Astrocyte (in vitro differentiated cells and primary cell): ENCODE measurements at regions not wholly inside any gene's neighbourhood (a gene's known extent, or its start where the extent isn't known, plus 50 kb on each side); places are given as distances from the start of the nearest gene placed in this dataset.
"Not testable (repeated sequence)": the region's sequence is repeated elsewhere in the genome, so short reads cannot be mapped to it uniquely, and the experiment has no call there.

Source experiments
- DNase-seq: peaks from one replicate; pipeline ENCODE4 v3.0.0-alpha.2; 2010; ENCODE audit warnings: low read depth
- FAIRE-seq: peaks from 2 replicates; lab custom pipeline; 2011; peaks lifted over from hg19 to GRCh38; lab: Jason Lieb, UNC
- H2AFZ ChIP-seq: 2 replicates; pipeline ENCODE4 v1.6.0; 2012; ENCODE audit warnings: low read depth, low read length, inconsistent platforms
- H3K27ac ChIP-seq: 2 replicates; pipeline ENCODE4 v1.5.1; 2011; ENCODE audit warnings: low read depth, low read length, inconsistent platforms
- H3K27me3 ChIP-seq: 2 replicates; pipeline ENCODE4 v1.6.0; 2011; ENCODE audit warnings: low read length, inconsistent platforms; ENCODE audit not compliant: insufficient read depth
- H3K36me3 ChIP-seq: 2 replicates; pipeline ENCODE4 v1.5.1; 2011; ENCODE audit warnings: low read length, inconsistent platforms; ENCODE audit not compliant: insufficient read depth
- H3K4me1 ChIP-seq: 2 replicates; pipeline ENCODE4 v1.5.1; 2011; ENCODE audit warnings: low read length, inconsistent platforms; ENCODE audit not compliant: insufficient read depth
- H3K4me2 ChIP-seq: 2 replicates; pipeline ENCODE4 v1.6.0; 2012; ENCODE audit warnings: low read length, inconsistent platforms
- H3K4me3 ChIP-seq: 2 replicates; pipeline ENCODE4 v1.5.1; 2011; ENCODE audit warnings: low read depth, mild to moderate bottlenecking, low read length, inconsistent platforms; ENCODE audit not compliant: insufficient read depth
- H3K79me2 ChIP-seq: 2 replicates; pipeline ENCODE4 v1.6.0; 2012; ENCODE audit warnings: mild to moderate bottlenecking, low read length, inconsistent platforms; ENCODE audit not compliant: insufficient read depth
- H3K9ac ChIP-seq: 2 replicates; pipeline ENCODE4 v1.6.0; 2012; ENCODE audit warnings: mild to moderate bottlenecking, low read length, inconsistent platforms
- H3K9me3 ChIP-seq: 2 replicates; pipeline ENCODE4 v1.5.1; 2012; ENCODE audit warnings: low read depth, mild to moderate bottlenecking, low read length, inconsistent platforms; ENCODE audit not compliant: insufficient read depth
- H4K20me1 ChIP-seq: 2 replicates; pipeline ENCODE4 v1.6.0; 2012; ENCODE audit warnings: low read length, inconsistent platforms; ENCODE audit not compliant: insufficient read depth
- H3K27ac Mint-ChIP-seq: one replicate; pipeline ENCODE4 v1.8.0; 2021; ENCODE audit warnings: mild to moderate bottlenecking, mixed read lengths; ENCODE audit not compliant: unreplicated experiment
- H3K27me3 Mint-ChIP-seq: one replicate; pipeline ENCODE4 v1.8.0; 2021; ENCODE audit warnings: low read depth, mixed read lengths; ENCODE audit not compliant: unreplicated experiment
- H3K36me3 Mint-ChIP-seq: one replicate; pipeline ENCODE4 v1.8.0; 2021; ENCODE audit warnings: low read depth, mixed read lengths; ENCODE audit not compliant: unreplicated experiment
- H3K4me1 Mint-ChIP-seq: one replicate; pipeline ENCODE4 v1.8.0; 2021; ENCODE audit warnings: low read depth, mixed read lengths; ENCODE audit not compliant: unreplicated experiment
- H3K4me3 Mint-ChIP-seq: one replicate; pipeline ENCODE4 v1.8.0; 2021; ENCODE audit warnings: mild to moderate bottlenecking, moderate library complexity, mixed read lengths; ENCODE audit not compliant: unreplicated experiment
- H3K9me3 Mint-ChIP-seq: one replicate; pipeline ENCODE4 v1.8.0; 2021; ENCODE audit warnings: mild to moderate bottlenecking, mixed read lengths; ENCODE audit not compliant: unreplicated experiment

DNA sequence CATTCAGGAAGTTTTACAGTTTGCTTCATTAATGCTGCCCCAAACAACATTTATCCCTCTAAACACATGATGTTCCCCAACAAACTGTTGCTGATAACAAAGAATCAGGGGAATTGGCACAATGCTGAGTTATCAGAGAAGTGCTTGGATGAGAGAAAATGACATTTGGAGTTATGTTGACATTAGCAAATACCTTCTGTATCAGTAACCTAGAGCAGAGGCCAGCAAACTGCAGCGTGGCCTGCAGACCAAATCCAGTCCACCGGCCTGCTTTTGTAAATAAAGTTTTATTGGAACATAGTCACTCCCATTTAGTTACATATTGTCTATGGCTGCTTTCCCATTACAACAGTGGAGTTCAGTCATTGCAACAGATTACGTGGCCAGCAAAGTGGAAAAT, 643.5 kb downstream of the CDY1 start:
- not testable (repeated sequence) for H3K27ac Mint-ChIP-seq, DNase-seq, H3K4me2 ChIP-seq, H3K4me1 Mint-ChIP-seq, FAIRE-seq, H2AFZ ChIP-seq, H3K9ac ChIP-seq, H3K4me3 Mint-ChIP-seq, H3K9me3 ChIP-seq, H3K36me3 Mint-ChIP-seq, H3K27me3 Mint-ChIP-seq, H3K4me3 ChIP-seq, H3K27ac ChIP-seq, H3K27me3 ChIP-seq, H3K36me3 ChIP-seq, H4K20me1 ChIP-seq, H3K4me1 ChIP-seq, H3K79me2 ChIP-seq, H3K9me3 Mint-ChIP-seq

DNA sequence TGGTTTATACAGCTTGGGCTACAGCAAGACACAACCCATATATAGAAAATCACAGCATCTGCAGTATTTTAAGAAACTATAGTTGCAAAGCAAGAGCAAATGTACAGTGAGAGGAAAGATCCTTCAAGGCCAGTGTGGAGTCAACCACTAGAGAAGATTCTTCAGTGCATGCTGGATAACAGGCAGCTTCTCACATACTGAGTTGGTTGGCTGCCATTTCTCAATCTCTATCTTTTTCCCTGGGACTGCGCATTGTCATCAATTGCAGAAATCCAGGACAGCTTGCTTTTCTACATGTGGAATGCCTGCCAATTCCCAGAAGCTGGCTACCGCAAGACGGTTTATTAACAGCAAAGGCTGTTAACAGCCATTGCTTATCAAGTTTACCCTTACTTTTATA, 646.5 kb downstream of the CDY1 start:
- H3K27ac Mint-ChIP-seq, result not testable (repeated sequence)

GRCh38 chrY:26268934-26269333, 647.0 kb downstream of the CDY1 start:
- not testable (repeated sequence) for H4K20me1 ChIP-seq, H3K27me3 ChIP-seq, H3K36me3 Mint-ChIP-seq, H3K36me3 ChIP-seq, H3K27ac ChIP-seq, H3K4me1 ChIP-seq, H3K79me2 ChIP-seq, H2AFZ ChIP-seq, H3K9me3 Mint-ChIP-seq, H3K4me3 ChIP-seq, H3K4me3 Mint-ChIP-seq, H3K27ac Mint-ChIP-seq, H3K9ac ChIP-seq, H3K9me3 ChIP-seq, H3K4me2 ChIP-seq, DNase-seq, H3K4me1 Mint-ChIP-seq, H3K27me3 Mint-ChIP-seq, FAIRE-seq

More for the DNA sequence above, 646.5 kb downstream of the CDY1 start:
- H3K9ac ChIP-seq, H3K36me3 ChIP-seq, H3K4me3 ChIP-seq, H3K4me2 ChIP-seq, H4K20me1 ChIP-seq, H3K4me3 Mint-ChIP-seq, H3K27me3 Mint-ChIP-seq, H2AFZ ChIP-seq, H3K27me3 ChIP-seq, DNase-seq, H3K4me1 Mint-ChIP-seq, H3K27ac ChIP-seq, H3K9me3 ChIP-seq, FAIRE-seq, H3K36me3 Mint-ChIP-seq, H3K79me2 ChIP-seq, H3K9me3 Mint-ChIP-seq, H3K4me1 ChIP-seq: not testable (repeated sequence)

DNA sequence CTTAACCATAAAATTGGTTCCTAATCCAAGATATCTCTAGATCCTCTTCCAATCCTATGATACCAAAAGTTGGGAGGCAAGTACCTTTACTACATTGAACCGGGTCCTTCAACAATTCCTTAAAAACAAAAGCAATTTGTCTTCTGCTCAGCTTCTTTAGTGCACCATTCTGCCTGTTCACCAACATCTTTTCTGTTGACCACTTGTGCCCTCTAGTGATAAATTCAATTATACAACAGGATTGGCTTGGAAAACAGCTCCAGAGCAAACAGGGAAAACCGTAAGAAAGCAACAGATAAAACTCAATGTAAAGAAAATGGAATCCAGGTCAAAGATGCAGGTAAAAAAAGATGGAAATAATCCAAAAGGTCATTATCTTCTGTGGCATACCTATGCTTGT, 651.2 kb downstream of the CDY1 start:
- not testable (repeated sequence) for H3K4me3 Mint-ChIP-seq, H4K20me1 ChIP-seq, H3K27ac Mint-ChIP-seq, FAIRE-seq, H3K36me3 Mint-ChIP-seq, H3K27me3 ChIP-seq, H3K9ac ChIP-seq, H2AFZ ChIP-seq, DNase-seq, H3K4me1 ChIP-seq, H3K9me3 Mint-ChIP-seq, H3K36me3 ChIP-seq, H3K4me2 ChIP-seq, H3K27ac ChIP-seq, H3K4me1 Mint-ChIP-seq, H3K79me2 ChIP-seq, H3K9me3 ChIP-seq, H3K4me3 ChIP-seq, H3K27me3 Mint-ChIP-seq

DNA sequence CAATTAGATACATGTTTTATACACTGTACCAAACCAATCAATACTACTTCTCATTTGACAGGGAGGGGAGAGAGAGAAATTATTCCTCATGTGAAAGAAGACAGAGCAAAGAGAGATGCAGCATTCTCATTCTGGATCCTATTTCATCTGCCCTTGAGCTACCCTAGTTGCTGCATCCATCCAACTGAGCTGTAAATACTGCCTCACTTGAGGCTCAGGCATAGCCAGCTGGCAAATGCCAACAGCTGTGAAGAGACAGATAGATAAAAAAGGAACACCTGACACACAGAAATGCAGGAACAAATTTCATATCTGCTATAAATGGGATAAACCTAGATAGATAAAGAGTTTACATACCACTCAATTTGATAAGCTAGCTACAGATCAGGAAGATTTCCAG, 684.1 kb downstream of the CDY1 start:
- H3K4me3 ChIP-seq, H3K9me3 Mint-ChIP-seq, H3K79me2 ChIP-seq, H3K9me3 ChIP-seq, H3K36me3 Mint-ChIP-seq, H2AFZ ChIP-seq, H3K4me1 ChIP-seq, H3K27me3 Mint-ChIP-seq, H3K27me3 ChIP-seq, H3K4me3 Mint-ChIP-seq, H3K36me3 ChIP-seq, H3K27ac ChIP-seq, DNase-seq, H3K9ac ChIP-seq, H3K27ac Mint-ChIP-seq, H4K20me1 ChIP-seq, H3K4me1 Mint-ChIP-seq, H3K4me2 ChIP-seq, FAIRE-seq: not testable (repeated sequence)

DNA sequence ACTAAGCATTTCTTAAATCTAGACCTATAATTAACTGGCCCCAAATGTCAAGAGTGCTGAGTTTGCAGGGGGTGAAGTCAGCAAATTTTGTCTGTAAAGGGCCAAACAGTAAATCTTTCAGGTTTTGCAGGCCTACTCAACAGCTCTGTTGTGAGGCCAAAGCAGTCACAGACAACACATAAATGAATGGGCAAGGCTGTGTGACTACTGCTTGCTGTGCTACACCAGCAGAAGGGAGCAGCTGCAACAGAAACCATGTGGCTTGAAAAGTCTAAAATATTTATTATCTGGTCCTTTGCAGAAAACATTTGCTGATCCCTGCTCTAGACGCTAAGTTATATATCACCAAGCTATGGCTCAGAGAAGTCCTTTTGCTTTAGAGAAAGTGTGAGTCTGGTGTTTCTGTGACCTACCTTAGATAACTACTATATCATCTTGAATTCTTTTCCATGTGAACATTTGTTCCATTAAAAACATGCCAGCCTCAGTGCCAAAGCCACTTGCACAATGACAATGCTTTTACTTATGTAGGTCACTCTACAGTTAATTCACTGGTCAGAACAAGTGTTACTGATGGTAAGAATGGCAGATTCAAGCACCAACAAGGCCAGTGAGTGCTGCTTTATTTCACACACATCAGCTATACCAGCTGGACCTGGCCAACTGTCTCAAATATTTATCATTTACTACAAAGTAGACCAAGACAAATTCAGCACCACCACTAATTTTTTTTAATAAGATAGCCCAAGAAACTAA, 684.9 kb downstream of the CDY1 start:
- H3K9me3 ChIP-seq, DNase-seq, H3K9ac ChIP-seq, H3K4me3 ChIP-seq, H3K4me3 Mint-ChIP-seq, H4K20me1 ChIP-seq, H3K4me2 ChIP-seq, H3K27me3 Mint-ChIP-seq, H3K4me1 Mint-ChIP-seq, H3K79me2 ChIP-seq, H3K4me1 ChIP-seq, H3K27ac Mint-ChIP-seq, H3K9me3 Mint-ChIP-seq, H3K27me3 ChIP-seq, H2AFZ ChIP-seq, H3K36me3 ChIP-seq, H3K27ac ChIP-seq, H3K36me3 Mint-ChIP-seq, FAIRE-seq: not testable (repeated sequence)
